Middle frontal gyrus (tissue), 1 donor: ENCODE measurements at regions not wholly inside any gene's neighbourhood (a gene's known extent, or its start where the extent isn't known, plus 50 kb on each side); places are given as distances from the start of the nearest gene placed in this dataset.
"Not testable (repeated sequence)": the region's sequence is repeated elsewhere in the genome, so short reads cannot be mapped to it uniquely, and the experiment has no call there.

Experiments
- DNase-seq: peaks from one replicate; pipeline ENCODE4 v3.0.0-alpha.2; 2015; ENCODE audit warnings: low spot score; ENCODE audit errors: extremely low spot score

- no peak for DNase-seq
Observed at GRCh38 chr9:31255211-31255610, 1129.2 kb upstream of the ACO1 start.

- no peak for DNase-seq
Observed at GRCh38 chr9:31259824-31260223, 1124.6 kb upstream of the ACO1 start.

- no peak for DNase-seq
Observed at GRCh38 chr9:31272456-31273295, 1111.8 kb upstream of the ACO1 start.

GRCh38 chr9:31275419-31275818, 1109.0 kb upstream of the ACO1 start:
- DNase-seq, result no peak

DNA sequence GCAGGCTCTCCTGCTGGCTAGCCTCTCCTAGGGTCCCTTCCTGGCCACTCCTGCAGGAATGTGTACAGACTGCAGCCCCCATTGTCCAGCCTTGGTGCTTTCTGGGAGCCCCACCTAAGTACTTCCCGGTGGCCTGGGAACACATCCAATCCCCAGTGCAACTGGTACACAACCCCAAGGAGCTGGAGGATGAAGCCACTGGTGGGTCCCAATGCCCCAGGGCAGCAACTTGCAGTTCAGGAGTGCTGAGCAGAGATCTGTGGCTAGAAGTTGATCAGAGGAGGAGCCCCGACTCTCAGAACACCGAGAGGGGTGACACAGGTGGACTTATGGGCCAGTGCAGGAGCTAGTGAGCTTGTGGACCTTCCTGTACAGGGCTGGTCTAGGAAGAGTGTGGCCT, 1093.7 kb upstream of the ACO1 start:
- DNase-seq, result no peak

DNA sequence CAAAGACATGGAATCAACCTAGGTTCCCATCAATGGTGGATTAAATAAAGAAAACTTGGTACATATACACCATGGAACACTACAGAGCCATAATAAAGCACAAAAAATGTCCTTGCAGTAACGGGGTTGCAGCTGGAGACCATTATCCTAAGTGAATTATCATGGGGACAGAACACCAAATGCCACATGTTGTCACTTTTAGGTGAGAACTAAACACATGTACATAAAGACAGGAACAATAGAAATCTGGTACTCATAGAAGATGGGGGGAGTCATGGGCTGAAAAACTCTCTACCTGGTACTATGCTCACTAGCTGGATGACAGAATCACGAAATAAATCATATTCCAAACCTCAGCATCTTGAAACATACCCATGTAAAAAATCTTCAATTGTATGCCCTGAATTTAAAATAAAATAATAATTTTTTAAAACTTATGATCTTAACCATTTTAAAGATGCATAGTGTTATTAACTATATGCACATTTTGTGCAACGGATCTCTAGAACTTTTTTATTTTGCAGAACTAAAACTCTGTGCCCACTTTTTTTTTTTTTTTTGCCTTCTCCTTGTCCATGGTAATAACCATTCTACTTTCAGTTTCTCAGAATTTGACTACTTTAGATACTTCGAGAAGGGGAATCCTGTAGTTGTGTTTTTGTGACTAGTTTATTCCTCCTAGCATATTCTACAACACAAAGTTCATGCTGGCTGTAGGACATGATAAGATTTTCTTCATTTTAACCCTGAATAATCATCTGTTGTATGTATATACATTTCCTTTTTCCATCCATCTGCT, 1081.6 kb upstream of the ACO1 start:
- no peak for DNase-seq

DNA sequence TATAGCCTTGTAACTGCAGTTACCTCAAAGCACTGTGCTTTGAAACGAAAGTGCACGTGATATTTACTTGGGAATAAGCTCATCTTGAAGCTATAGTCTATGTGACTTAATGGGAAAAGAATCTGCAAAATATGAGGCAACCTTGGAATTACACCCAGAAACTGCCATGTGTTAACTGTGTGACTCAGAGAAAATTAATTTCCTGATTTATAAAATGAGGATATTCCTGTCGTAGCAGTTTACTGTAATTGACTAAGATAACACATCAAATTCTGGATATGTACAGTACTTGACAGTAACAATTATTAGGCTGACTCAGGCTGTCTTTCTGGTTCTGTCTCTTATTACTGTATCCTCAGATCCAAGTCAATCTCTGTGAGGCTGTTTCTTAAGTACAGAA, 1079.9 kb upstream of the ACO1 start:
- DNase-seq, result no peak

DNA sequence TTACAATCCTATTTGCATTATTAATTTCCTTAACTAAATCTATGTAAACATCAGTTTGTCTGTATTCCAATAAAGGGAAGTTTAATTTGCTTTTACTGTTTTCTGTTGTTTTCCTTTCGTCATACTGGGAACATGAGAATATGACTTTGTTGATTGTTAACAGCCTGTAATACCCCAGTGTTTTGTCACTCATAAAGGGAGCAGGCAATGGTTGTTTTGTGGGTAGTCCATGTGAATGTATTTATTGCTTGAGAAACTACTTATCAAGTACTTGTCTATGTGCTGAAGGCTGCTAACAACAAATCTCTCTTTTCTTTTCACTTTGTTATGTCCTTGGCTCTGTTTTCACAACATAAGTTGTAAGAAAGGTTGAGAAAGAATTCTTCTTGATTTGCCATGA, 1070.2 kb upstream of the ACO1 start:
- no peak for DNase-seq

DNA sequence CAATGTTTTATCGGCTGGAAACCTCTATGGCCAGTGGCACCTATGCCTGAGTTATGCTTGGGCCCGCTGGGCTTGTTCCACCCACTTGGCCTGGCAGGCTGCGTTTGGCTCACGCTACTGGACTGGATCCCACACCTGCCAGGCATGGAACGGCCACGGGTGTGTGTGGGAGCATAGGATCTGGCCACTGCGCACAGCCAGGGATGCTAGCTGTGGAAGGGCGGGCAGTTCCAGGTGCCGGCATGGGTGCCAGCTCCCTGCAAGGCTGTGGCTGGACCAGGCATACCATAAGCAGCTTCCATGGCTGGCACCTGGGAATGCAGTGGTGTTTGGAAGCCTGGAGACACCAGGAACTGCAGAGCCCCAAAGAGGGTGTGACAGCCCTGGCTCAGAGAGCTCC, 1063.9 kb upstream of the ACO1 start:
- DNase-seq, result no peak

DNA sequence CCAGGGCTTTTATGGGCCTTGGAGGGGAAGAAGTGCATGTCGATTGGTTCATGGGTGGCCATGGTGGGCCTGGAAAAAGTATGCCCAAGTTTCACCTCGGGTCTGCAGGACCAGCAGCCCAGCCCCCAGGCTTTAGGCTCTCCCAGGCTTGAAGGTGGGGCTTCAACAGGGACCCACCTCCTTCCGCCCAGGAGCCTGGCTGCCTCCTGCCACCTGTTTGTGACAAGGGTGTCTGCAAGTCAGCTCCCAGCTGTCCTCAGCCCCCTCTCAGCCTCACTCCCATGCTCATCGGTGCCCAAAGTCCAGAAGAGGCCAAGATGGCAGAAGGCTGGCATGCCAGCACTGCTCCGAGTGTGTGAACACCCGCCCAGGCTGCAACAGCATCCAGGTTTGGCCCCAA, 1063.2 kb upstream of the ACO1 start:
- no peak for DNase-seq

DNA sequence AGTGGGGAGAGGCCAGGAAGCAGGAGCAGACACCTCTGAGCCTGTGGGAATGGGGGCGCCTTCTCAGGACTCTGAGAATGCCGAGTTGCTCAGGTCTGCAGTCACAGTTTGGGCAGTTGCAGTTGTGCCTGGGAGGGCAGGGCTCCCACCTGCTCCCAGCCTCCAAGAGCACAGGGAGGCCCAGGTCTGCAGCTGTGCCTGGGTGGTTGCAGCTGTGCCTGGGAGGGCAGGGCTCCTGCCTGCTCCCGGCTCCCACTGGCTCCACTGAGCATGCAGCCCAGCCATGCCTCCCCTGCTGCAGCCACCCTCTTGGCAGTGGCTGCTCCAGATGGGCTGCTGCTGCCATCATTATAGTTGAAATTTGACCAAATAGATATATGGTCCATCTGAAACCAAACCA, 1062.8 kb upstream of the ACO1 start:
- no peak for DNase-seq

- DNase-seq, result no peak
Observed at GRCh38 chr9:31323726-31324444, 1060.6 kb upstream of the ACO1 start.

- DNase-seq, result no peak
Observed at GRCh38 chr9:31325778-31326177, 1058.7 kb upstream of the ACO1 start.

DNA sequence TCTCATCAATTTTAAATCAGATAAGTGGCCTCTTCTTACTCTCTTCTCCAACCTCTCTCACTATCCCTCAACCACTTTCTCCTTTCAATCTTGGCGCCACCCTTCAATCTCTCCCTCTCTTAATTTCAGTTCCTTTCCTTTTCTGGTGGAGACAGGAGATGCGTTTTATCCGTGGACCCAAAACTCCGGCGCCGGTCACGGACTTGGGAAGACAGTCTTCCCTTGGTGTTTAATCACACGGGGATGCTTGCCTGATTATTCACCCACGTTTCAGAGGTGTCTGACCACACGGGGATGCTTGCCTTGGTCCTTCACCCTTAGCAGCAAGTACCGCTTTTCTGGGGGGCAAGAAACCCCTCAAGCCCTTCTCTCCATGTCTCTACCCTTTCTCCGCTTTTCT, 1057.6 kb upstream of the ACO1 start:
- DNase-seq, result not testable (repeated sequence)

DNA sequence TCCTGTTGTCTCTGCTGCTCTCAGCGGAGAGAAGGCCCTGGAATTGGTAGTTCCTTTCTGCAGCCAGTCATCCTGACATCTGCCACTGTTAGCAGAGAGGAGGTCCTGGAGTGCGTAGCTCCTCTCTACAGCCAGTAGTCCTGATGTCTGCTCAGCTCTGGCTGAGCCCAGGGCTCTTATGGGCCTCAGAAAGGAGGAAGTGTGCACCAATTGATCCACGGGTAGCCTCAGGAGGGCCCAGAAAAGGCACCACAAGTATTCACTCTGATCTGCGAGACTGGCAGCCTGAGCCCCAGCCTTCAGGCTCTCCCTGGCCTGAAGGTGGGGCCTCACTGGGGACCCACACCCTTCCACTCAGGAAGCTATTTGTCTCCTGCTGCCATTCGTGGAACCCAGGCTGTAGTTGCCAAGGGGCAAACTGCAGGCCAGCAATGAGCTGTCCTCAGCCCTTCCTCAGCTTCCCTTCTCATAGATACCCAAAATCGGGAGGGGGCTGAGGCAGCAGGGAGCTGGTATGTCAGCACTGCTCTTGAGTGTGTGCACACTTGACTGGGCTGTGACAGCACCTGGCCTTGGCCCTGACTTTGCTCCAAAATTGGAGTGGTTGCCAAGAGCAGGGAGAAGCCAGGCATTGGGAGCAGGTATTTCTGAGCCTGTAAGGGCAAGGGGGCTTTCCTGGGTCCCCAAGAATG, 1049.5 kb upstream of the ACO1 start:
- no peak for DNase-seq

DNA sequence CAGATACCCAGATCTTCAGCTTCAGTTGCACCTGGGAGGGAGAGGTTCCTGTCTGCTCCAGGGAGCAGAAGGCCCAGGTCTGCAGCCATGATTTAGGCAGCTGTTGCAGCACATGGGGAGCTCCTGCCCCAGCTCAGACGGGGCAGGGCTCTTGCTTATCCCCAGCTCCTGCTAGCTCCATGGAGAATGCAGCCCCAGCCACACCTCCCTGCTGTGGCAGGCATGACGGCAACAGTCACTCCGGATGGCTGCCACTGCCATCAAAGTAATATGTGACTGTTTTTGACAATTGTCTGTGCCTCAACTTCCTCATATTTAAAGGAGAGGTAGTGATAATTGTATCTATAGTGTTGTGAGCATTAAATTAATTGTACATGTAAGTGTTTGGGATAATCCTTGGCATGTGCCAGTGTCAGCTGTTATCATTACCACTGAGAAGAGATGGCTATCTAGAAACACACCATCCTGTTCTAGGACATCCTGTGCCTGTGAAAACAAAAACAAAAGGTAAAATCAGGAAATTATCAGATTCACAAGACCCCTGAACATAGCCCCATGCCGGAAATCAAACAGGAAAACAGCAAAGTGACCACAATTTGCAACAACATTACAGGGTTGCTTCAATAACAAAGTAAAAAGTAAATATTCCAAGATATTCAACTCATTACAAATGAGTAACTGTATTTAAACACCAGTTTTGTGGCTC, 1048.8 kb upstream of the ACO1 start:
- no peak for DNase-seq

DNA sequence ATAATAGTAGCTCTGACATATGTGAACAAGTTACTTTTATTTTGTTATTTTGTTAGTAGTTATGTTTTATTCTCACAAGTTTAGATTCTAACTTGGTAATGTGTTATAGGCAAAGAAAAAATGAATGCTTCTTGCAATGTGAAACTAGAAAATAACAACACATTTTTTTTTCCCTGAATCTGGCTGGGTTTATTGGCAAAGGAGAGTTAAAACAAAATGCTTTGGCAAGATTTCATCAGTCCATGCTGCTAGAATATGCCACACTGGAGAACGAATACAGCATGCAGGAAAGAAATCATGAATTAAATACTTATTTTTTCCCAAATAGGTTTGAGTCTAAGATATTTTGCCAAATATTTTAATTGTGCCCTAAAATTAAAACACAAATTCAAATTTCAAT, 1048.1 kb upstream of the ACO1 start:
- no peak for DNase-seq

DNA sequence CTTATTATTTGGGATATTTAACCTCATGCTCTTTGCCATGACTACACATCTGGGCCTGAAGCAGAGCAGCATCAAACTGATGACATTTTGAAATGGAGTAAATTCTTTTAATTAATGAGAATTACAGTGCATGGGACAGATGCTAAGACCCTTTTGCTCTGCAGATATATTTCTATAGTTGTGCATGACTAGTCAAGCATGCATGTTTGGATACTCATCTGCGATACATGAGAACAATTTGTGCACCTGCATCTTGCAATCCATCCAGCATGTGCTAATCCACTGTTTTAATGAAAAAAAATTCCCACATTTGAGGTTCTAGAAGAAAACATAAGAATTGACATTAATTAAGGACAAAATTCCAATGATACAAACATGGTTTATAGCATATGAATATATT, 1047.6 kb upstream of the ACO1 start:
- DNase-seq, result no peak

DNA sequence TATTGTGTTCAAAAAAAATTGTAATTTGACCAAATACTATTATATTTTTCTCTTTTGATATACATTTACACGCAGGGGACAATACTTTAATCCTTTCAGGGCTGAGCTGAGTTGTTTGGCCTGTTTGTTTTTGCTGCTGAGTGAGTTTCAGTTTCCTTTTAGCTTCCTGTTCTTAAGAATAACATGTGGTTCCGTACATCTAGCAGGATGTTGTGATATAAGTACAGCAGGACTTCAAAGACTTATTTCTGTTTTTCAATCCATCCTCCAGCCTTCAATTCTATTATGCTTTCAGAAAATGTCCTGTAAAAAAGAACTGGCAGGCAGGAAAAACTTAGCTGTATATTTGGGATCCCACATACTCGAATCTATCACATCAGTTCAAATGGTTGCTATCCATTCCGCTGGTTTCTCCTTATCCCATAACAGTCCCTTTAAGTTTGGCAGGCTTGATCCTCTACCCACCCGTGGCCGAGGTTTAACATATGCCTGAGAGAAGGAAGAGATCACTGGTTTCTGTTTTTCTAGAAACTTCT, 1037.3 kb upstream of the ACO1 start:
- no peak for DNase-seq

GRCh38 chr9:31355159-31355882, 1029.1 kb upstream of the ACO1 start:
- DNase-seq, result no peak
